Vagina (tissue), 2 donors: ENCODE measurements at regions not wholly inside any gene's neighbourhood (a gene's known extent, or its start where the extent isn't known, plus 50 kb on each side); places are given as distances from the start of the nearest gene placed in this dataset.

Experiments used
- POLR2A ChIP-seq, 2 donors: fragments of 450-650 bp; IDR thresholded peaks; one replicate each; pipeline ENCODE4 v1.6.1; 2017; ENCODE audit warnings: antibody characterized with exemption in 2 of 2, mild to moderate bottlenecking in 2 of 2, moderate library complexity in 2 of 2
- POLR2AphosphoS5 ChIP-seq, 2 donors: sonication (generic); formaldehyde crosslinking; IDR thresholded peaks; one replicate each; pipeline ENCODE4 v1.9.0; 2017; ENCODE audit warnings: antibody characterized with exemption in 2 of 2, mild to moderate bottlenecking in 2 of 2, low read depth in 1 of 2; ENCODE audit not compliant: insufficient read depth in 1 of 2
- TF ChIP-seq, protein P1 (sequence below), 3 experiments: fragments of 450-650 bp in 2 of 3; fragments of 200-600 bp in 1 of 3; sonication (generic) in 1 of 3; IDR thresholded peaks; one replicate each; pipeline ENCODE4 v1.5.1; 2017 to 2019; ENCODE audit warnings: antibody characterized with exemption in 3 of 3, mild to moderate bottlenecking in 2 of 3, moderate library complexity in 2 of 3

- TF ChIP-seq POLR2A (IDR thresholded peaks at IDR 0.05) (no peak), POLR2AphosphoS5 (IDR thresholded peaks at IDR 0.05; ENCODE audit: insufficient read depth in 1 of 2, low read depth in 1 of 2) (no peak)
- TF ChIP-seq, protein P1, sequence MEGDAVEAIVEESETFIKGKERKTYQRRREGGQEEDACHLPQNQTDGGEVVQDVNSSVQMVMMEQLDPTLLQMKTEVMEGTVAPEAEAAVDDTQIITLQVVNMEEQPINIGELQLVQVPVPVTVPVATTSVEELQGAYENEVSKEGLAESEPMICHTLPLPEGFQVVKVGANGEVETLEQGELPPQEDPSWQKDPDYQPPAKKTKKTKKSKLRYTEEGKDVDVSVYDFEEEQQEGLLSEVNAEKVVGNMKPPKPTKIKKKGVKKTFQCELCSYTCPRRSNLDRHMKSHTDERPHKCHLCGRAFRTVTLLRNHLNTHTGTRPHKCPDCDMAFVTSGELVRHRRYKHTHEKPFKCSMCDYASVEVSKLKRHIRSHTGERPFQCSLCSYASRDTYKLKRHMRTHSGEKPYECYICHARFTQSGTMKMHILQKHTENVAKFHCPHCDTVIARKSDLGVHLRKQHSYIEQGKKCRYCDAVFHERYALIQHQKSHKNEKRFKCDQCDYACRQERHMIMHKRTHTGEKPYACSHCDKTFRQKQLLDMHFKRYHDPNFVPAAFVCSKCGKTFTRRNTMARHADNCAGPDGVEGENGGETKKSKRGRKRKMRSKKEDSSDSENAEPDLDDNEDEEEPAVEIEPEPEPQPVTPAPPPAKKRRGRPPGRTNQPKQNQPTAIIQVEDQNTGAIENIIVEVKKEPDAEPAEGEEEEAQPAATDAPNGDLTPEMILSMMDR (IDR thresholded peaks at IDR 0.05): no peak
Observed at GRCh38 chr2:239522740-239523119, 121.9 kb upstream of the HDAC4 start.
